DMS79 treated with DMSO at 0.1 percent for 48 hours (cell line): ENCODE measurements at regions not wholly inside any gene's neighbourhood (a gene's known extent, or its start where the extent isn't known, plus 50 kb on each side); places are given as distances from the start of the nearest gene placed in this dataset.

Experiments
- DNase-seq: peaks from one replicate; lab custom pipeline; 2025; lab: John Stamatoyannopoulos, UW

GRCh38 chr7:9981742-9982349 is 991.8 kb upstream of the PHF14 start:
- DNase-seq, result no peak

- DNase-seq, result no peak
Measured at GRCh38 chr7:9983048-9983447, 990.6 kb upstream of the PHF14 start.

- DNase-seq, result no peak
Measured at GRCh38 chr7:10015687-10016086, 958.0 kb upstream of the PHF14 start.

DNA sequence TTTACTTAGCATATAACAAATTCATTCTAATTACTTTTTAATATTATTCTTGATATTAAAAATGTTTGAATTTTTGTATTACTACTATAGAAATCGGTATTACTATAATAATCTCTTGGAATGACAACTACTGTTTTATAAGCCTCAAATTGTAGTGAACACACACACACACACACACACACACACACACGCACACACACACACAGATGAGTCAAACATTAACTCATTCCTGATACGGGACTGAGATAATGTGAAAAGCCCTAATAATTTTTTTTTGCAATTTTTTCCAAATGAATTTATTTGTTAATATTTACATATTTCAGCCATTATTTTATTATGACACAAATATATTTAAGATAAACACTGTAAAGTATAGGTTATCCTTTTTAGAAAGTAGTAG is 951.2 kb upstream of the PHF14 start:
- DNase-seq, result no peak

DNA sequence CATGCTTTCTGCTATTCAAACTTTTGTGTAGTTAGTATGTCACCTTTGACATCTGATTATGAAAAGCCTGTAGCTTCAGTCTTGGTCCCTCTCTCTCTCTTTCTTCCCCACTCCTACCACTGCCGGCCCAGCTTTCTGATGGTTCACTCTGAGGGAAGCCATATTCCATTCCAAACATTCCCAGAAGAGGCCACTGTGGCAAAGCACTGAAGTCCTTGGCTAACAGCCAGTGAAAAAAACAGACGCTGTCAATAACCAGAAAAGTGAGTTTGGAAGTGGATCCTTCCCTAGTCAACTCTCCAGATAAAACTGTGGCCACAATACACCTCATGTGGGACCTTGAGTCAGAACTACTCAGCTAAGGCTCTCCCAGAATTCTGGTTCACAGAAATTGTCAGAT is 950.7 kb upstream of the PHF14 start:
- DNase-seq, result no peak

- no peak for DNase-seq
Measured at GRCh38 chr7:10034843-10035556, 938.7 kb upstream of the PHF14 start.

DNA sequence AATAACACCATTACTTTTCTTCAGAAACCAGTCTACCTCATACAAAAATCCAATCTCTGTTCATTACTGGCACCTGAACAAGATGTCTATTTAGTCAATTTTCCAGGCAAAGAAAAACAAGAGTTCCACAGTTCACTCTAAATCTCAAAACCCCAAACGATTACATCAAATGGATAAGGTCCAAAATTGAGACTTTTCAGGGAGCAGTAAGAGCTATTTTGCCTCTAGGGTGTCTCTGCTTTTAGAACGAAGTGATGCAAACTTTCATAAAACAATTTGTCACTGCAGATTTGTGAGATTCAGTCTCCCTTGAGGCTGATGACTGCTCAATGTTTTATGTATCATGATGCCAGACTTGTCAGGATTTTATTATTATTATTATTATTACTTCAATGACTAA is 937.0 kb upstream of the PHF14 start:
- no peak for DNase-seq

DNA sequence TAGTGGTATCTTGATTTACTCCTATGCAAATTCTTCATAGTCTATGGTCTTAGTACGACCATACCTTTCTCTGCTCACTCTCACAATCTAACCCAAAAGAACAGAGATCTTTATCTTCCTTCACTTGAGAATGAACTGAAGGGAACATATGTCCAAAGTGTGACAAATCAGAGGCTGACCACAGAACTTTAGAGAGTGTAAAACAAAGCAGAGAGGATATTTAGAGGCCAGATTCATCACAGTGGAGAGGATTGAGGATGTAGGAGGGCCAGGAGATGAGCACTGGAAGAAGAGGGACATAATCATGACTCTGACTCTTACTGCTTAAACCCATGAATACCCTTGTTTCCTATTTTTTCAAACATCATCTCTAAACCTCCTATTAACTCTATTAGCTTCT is 935.3 kb upstream of the PHF14 start:
- no peak for DNase-seq

DNA sequence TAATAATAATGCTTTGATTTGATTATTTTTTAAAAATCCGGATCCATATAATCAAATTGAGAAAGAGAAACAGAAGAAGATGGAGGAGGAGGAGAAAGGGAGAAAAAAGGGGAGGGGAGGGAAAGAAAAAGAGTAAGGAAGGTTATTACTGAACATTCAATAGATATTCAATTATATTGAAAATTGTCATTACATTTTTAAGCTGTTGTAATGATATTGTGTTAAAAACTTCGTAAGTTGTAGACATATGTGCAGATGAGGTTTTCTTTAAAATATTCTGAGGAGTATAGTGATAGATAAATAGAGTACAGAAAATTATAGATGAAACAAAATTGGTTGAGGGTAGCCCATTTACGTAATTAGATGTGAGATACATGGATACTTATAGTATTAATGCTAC is 933.0 kb upstream of the PHF14 start:
- DNase-seq, result no peak

- no peak for DNase-seq
Measured at GRCh38 chr7:10070899-10071298, 902.8 kb upstream of the PHF14 start.

DNA sequence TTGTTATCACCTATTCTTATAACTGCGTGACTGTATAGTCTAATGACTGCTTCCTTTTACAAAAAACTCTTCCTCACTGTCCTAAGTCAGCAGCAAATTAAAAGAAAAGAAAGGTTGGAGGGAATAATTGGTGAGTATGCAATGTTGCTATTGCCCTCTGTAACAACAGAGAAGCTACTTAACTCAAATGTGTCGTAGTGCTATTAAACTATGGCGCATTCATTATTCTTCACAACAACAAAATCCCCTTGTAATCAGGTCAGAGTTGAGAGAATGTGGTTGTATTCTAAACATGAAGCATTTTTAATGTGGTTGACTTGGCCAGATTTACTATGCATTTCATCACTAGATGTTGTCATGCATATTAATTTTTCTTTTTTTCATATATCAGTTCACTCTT is 897.8 kb upstream of the PHF14 start:
- no peak for DNase-seq

- DNase-seq, result no peak
Measured at GRCh38 chr7:10076660-10077300, 896.9 kb upstream of the PHF14 start.

DNA sequence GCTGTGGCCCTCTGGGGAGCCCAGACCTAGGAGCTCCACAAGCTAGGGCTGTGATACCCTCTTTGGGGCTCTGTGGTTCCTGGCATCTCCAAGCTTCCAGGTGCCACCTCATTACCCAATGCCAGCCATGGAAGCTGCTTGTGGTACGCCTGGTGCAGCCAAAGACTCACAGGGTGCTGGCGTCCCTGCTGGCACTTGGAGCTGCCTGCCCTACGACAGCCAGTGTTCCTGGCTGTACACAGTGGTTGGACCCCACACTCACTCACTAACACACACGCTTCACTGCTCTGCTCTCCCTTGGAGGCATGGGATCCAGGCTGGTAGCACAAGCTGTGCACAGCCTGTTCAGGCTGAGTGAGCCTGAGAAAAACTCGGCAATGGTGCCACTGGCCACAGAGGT is 894.1 kb upstream of the PHF14 start:
- no peak for DNase-seq

DNA sequence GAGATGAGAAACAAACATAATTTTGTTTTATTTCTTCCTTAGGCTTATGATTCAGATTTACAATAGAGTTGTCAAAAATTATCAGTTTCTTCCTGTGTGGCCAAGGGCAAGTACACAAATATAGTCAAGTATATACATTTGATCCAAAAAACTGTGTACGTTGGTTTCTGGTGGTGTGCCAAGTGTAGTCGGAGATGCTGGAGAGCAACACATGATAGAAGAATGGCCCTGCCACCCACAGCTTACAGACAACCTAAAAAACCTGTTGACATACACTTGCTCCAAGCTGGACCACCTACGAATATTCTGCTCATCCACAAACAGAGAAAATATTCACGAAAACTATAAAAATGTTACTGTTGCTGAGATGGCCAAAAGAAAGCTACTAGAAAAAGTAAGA is 890.8 kb upstream of the PHF14 start:
- DNase-seq, result no peak

- no peak for DNase-seq
Measured at GRCh38 chr7:10083766-10084165, 889.9 kb upstream of the PHF14 start.

- DNase-seq, result no peak
Measured at GRCh38 chr7:10085231-10085630, 888.4 kb upstream of the PHF14 start.

DNA sequence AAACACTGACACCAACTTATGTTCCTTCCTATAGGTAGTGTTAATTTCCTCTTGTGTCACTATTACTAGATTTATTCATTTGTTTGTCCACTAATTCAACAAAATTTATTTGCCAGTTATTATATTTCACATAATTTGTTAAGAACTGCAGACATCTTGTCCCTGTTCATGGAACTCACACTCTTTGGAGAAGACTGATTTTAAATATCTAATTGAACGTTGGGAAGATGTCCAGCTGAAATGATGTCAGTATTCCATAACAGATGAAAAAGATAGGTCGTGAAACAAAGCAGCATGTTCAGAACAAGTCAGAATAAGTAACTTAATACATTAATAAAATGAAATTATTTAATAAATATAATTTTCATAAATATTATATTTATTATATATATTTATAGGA is 873.1 kb upstream of the PHF14 start:
- DNase-seq, result no peak

GRCh38 chr7:10101351-10101750 is 872.3 kb upstream of the PHF14 start:
- DNase-seq, result no peak

DNA sequence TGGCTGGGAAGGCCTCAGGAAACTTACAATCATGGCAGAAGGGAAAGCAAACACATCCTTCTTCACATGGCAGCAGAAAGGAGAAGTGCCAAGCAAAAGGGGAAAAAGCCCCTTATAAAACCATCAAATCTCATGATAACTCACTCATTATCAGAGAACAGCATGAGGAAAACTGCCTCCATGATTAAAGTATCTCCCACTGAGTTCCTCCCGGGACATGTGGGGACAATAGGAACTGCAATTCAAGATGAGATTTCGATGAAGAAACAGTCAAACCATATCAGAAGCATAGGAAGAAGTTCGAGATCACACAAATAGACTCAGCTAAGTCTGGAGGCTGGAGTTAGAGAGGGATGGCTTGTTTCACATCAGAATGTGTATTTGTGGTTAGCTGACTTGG is 869.4 kb upstream of the PHF14 start:
- DNase-seq, result no peak

DNA sequence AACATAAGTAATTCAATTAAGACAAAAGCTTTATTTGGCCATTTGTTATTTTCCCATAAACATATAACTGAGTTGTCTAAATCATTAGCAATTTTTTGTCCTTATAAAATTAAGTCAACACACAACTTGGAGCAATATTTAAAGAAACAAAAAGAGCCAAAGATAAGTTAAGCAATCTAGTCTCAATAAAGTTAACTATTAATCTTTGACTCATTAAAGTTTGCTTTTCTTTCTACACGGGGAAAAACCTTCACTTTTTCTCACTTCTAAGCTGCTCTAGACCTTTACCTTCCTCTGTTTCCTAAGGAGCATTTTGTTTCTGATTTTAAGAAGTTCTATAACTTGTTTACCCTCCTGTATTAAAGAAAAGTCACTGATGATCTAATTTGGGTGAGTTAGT is 867.1 kb upstream of the PHF14 start:
- DNase-seq, result no peak

DNA sequence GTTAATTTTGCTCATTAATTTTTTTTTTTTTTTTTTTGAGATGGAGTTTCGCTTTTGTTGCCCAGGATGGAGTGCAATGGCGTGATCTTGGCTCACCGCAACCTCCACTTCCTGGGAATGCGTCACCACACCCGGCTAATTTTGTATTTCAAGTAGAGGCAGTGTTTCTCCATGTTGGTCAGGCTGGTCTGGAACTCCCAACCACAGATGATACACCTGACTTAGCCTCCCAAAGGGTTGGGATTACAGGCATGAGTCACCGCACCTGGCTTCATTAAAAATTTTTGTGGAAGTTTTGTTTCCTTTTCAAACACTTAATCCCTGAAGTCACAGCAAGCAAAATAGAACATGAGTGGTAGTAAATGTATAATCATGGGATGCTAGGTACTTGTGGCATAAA is 857.2 kb upstream of the PHF14 start:
- no peak for DNase-seq

DNA sequence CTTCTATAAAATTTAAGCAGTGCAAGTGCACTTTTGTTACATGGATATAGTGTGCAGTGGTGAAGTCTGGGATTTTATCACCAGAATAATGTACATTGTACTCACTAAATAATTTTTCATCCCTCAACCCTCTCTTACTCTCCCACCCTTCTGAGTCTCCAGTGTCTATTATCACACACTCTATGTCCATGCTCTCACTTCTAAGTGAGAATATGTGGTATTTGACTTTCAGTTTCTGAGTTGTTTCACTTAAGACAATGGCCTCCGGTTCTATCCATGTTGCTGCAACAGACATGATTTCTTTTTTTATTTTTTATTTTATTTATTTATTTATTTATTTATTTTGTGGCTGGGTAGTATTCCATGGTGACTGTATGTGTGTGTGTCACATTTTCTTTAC is 855.9 kb upstream of the PHF14 start:
- no peak for DNase-seq

DNA sequence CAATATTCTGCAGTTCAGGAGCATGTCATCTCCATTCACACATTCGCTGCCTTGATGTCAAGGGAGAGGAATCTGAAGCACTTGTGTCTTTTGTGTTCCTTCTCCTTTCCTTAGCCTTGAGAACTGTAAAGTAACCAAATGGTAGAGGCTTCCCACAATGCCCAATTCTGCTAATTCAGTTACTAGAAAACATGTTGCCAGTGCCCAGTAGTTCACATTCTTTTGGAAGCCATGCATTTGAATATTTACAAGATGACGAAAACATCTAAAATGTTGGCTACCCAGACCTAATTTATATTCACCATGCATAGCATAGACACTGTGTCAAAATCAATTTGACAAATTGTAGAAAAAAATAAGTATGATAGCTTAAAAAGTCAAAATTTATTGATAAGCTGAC is 852.7 kb upstream of the PHF14 start:
- DNase-seq, result no peak

GRCh38 chr7:10121631-10122030 is 852.0 kb upstream of the PHF14 start:
- no peak for DNase-seq
